ENCODE measurements at regions not wholly inside any gene's neighbourhood (a gene's known extent, or its start where the extent isn't known, plus 50 kb on each side); places are given as distances from the start of the nearest gene placed in this dataset.
"Not testable (repeated sequence)": the region's sequence is repeated elsewhere in the genome, so short reads cannot be mapped to it uniquely, and the experiment has no call there.

- DNase-seq: no peak
Measured at GRCh38 chr5:174612686-174613085, 111.7 kb upstream of the MSX2 start.

- no peak for DNase-seq
Measured at GRCh38 chr5:174614500-174615135, 109.8 kb upstream of the MSX2 start.

- DNase-seq: no peak
Measured at GRCh38 chr5:174616036-174616435, 108.3 kb upstream of the MSX2 start.

- no peak for DNase-seq
Measured at GRCh38 chr5:174617285-174617684, 107.1 kb upstream of the MSX2 start.

- no peak for DNase-seq
Measured at GRCh38 chr5:174617910-174618309, 106.5 kb upstream of the MSX2 start.

DNA sequence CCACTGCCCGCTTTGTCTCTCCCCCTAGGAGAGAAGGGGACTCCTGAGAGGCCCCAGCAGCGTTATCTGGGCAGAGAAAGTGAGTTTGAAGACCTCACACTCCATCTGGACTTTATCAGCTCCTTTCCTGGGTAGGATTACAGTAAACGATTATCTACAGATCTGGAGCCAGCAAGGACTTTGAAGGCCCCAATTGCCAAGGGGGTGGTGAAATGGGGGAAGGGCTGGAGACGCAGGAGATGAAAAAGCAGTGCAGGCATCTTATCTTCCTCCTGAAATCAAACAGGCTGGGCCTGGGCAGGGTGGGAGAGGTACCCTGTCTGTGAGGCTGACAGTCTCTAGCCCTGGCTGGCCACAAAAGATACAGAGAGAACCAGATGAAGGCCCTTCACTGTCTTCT is 105.8 kb upstream of the MSX2 start:
- DNase-seq: no peak

DNA sequence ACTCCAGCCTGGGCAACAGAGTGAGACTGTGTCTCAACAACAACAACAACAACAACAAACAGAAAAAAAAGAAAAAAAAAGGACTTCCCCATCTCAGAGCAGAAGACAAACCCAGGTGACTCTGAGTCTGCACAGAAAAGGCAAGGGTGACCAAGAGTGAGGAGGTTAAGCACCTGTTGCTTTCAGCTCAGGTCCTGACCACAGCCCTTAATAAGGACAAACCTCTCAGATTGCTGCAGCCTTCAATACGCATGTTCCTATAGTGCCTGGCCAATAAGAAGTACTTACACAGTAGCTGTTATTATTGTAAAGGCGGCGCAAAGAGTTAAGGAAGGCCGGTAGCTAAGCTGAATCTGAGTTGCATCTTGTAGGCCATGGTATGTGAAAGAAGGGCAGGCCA is 102.3 kb upstream of the MSX2 start:
- DNase-seq: no peak

DNA sequence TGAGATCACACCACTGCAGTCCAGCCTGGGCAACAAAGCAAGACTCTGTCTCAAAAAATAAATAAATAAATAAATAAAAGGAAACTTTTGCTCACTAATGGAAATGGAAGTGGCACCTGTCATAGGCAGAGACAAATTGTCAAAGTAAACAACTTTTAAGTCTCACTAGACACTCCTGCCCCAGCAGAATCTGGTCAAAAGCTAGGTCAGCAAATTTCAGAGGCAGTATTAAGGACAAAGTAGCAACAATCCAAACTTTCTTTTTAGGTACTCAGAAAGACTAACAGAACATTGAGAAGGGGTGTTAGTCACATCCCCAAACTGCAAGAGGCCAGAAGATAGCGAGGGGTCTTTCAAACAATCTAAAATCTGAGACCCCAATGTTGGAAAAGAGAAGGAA is 101.4 kb upstream of the MSX2 start:
- DNase-seq: no peak

- no peak for DNase-seq
Measured at GRCh38 chr5:174623433-174624019, 100.9 kb upstream of the MSX2 start.

DNA sequence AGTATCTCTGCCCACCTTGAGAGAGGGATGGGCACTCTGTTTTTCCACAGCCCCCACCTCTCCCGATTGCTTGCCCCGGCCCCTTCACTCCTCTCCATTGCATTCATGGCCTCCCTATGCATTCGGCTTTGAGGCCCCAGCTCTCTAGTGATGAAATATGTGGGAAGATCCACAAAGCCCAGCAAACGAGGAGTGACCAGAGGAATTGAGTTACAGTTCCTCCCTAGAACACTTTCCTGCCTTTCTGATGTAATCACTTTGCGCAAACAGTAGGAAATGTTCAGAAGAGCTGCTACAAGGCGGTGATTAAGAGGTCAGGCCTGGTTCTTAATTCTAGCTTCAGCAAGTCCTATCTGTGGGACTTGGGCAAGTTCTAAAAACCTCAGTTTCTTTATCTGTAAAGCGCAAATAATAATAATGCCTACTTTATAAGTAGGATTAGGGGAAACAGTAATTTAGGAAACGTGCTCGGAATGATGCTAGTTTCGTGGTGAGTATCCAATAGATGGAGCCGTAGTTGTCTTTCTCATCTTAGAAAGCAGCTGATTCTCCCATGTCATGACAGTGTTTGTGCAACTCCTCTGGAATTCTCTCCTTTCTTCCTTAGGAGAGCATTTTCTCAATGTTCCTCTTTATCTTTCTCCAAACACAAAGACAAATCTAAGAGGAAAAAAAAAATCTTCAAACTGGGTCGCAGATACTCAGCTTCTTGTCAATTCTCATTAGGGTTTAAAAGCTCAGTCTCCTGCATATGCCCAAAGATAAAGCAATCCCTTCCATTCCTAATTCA is 99.5 kb upstream of the MSX2 start:
- DNase-seq: no peak

DNA sequence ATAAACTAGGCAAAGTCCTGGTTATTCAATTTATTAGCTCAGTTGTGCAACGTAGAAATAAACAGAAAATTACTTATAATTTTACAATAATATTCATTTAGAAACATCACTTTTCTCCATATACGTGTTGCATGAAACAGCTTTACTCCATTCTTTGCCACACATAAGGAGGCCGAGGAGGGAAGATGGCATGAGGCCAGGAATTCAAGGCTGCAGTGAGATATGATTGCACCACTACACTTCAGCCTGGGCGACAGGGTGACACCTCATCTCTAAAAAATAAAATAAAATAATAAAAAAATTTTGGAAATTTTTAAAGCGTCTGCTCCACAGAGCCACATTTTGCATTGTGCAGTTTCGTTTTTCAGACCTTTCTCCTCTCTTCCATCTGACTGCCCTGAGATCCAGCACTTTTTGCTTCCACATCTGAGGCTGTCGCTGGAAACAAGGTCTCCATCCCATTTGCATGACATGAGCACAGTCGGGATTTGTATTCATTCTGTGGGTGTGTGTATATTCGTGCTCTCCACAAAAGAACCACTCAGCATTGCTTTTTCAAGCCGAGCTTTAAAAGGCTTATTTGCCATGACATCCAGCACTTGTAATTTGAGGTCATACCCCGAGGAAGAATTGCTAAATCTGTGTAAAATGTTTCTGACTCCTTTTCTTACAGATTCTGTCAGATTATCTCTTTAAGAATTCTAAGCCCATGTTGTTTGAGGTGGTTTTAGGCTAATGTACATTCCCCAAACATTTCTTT is 98.6 kb upstream of the MSX2 start:
- DNase-seq: no peak

DNA sequence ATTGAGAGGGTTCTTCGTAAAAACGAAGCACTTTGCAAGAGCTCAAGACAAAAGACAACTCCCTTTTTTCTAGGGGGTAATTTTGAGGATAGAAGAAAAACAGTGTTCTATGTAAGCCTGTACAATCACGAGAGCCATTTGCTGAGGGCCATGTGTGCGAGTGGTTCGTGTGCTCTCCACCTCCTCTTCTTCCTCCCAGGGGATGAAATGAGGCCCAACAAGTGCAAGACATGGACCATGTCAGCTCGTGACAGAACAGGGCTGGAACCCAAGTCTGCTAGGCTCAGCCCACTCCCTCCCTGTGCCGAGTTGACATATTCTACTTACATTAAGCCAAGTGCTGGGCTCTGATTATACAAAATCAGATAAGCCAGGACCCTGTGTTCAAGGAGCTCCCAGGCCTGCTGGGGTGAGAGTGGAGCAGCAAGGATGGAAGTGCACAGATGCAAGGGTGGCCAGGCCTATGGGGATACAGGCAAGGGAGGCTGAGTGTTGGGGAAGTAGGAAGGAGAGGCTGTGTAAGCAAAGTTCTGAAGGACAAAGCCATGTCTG is 97.9 kb upstream of the MSX2 start:
- no peak for DNase-seq

- DNase-seq: no peak
Measured at GRCh38 chr5:174636094-174636493, 88.3 kb upstream of the MSX2 start.

GRCh38 chr5:174642816-174643405 is 81.5 kb upstream of the MSX2 start:
- DNase-seq: no peak

DNA sequence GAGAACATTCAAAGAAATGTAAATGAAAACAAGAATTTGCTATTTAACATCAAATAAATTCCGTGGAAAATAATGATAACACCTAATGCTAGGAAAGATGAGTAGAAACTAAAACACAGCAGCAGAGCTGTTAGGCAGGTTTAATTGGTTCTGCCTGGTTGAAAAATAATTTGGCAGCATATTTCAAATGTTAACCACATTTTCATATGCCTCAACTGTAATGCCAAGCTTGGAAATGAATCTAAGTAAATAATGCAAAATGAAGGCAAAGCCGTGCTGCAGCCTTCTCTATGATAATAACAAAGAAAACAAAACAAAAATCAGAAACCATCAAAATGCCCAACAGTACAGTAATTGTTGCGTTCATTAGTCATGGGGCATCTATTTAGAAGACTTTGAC is 79.9 kb upstream of the MSX2 start:
- DNase-seq: no peak

DNA sequence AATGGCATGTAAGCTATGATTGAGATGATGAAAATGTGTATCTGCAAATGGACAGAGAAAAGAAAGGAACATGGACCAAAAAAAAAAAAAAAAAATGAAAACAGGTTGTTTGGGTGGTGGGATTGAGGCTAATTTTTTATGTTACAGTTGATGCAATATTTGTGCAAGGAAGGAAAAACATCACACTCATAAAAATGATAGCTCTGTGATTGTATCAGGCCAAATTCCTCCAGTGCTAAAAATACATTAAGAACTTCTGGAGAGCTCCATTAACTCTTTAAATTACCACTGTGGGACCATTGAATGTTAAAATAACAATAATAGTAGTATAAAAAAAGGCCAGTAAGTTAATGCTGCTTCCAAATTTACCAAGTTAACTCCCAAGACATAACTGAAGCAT is 79.5 kb upstream of the MSX2 start:
- no peak for DNase-seq

GRCh38 chr5:174645677-174646076 is 78.7 kb upstream of the MSX2 start:
- no peak for DNase-seq

GRCh38 chr5:174648618-174649017 is 75.8 kb upstream of the MSX2 start:
- DNase-seq: not testable (repeated sequence)

GRCh38 chr5:174649391-174649790 is 75.0 kb upstream of the MSX2 start:
- DNase-seq: no peak

- no peak for DNase-seq
Measured at GRCh38 chr5:174654442-174654841, 69.9 kb upstream of the MSX2 start.

DNA sequence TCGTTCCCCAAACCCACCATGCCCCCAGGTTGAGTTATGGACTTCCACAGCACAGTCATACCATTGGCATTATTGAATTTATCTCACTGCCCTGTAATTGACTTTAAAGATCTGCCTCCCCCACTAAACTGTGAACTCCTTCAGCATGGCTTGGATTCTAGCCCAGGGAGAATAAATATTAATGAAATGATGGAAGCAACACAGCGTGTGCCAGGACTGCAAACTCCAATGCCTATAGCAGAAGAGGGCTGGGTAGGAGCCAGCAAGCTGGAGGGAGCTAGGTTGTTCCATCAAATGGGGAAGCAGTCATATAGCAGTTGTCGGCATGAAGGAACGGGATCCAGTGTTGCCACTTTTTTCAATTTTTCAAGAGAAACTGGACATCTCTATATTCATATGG is 69.0 kb upstream of the MSX2 start:
- DNase-seq: no peak

- DNase-seq: no peak
Measured at GRCh38 chr5:174664180-174664850, 60.1 kb upstream of the MSX2 start.

Measured in NCI-H526 treated with DMSO at 0.1 percent for 48 hours (cell line).